ACC112 (cell line): ENCODE measurements at regions not wholly inside any gene's neighbourhood (a gene's known extent, or its start where the extent isn't known, plus 50 kb on each side); places are given as distances from the start of the nearest gene placed in this dataset.

Experiments used
- H2AFZ ChIP-seq: fragments of 200-600 bp; sonication (generic); one replicate; pipeline ENCODE4 v1.6.0; 2017; ENCODE audit warnings: antibody characterized with exemption, low read length; ENCODE audit not compliant: unreplicated experiment
- H3K27ac ChIP-seq: fragments of 200-600 bp; sonication (generic); 2 replicates; pipeline ENCODE4 v1.5.1; 2014; ENCODE audit warnings: low read depth, mild to moderate bottlenecking, antibody characterized with exemption, low read length, moderate library complexity
- H3K27me3 ChIP-seq: fragments of 200-600 bp; sonication (generic); 2 replicates; pipeline ENCODE4 v1.6.1; 2014; ENCODE audit warnings: mild to moderate bottlenecking, antibody characterized with exemption, low read length, moderate library complexity, mixed read lengths; ENCODE audit not compliant: insufficient read depth
- H3K36me3 ChIP-seq: fragments of 200-600 bp; sonication (generic); 2 replicates; pipeline ENCODE4 v1.6.1; 2016; ENCODE audit warnings: mild to moderate bottlenecking, antibody characterized with exemption, low read length, moderate library complexity, mixed read lengths; ENCODE audit not compliant: insufficient read depth
- H3K4me1 ChIP-seq: fragments of 200-600 bp; sonication (generic); one replicate; pipeline ENCODE4 v1.6.1; 2016; ENCODE audit warnings: low read length, mixed read lengths; ENCODE audit not compliant: insufficient read depth, unreplicated experiment, control insufficient read depth
- H3K4me3 ChIP-seq: fragments of 200-600 bp; sonication (generic); 2 replicates; pipeline ENCODE4 v1.5.1; 2014; ENCODE audit warnings: mild to moderate bottlenecking, low read depth, low read length
- H3K79me2 ChIP-seq: fragments of 200-600 bp; sonication (generic); one replicate; pipeline ENCODE4 v1.6.0; 2016; ENCODE audit warnings: low read length; ENCODE audit not compliant: control insufficient read depth, unreplicated experiment, insufficient read depth

DNA sequence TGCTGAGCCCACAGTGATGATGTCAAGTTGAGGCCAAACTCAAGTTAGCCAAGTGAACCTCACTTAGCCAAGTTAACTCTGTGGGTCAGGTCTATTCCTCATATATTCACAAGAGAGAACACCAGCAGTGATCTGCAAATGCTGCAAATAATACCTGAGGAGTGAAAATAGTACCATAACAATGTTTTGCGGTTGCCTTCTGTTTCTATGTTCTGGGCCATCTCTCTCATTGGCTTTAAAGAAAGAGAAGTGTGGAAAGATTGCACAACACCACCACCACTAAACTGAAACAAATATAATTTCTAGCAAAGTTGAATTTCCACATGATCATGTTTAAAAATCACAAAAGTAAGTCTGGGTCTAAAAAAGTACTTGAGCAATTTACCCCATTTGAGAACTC, 211.1 kb upstream of the GALNT5 start:
- Histone ChIP-seq H3K4me1 (no peaks in the 10 kb centered on the region), H3K79me2 (no peaks in the 10 kb centered on the region), H3K27ac (no peak overlapping the region), H2AFZ (no peak overlapping the region), H3K36me3 (no peaks in the 10 kb centered on the region), H3K4me3 (no peak overlapping the region), H3K27me3 (no peaks in the 10 kb centered on the region)

DNA sequence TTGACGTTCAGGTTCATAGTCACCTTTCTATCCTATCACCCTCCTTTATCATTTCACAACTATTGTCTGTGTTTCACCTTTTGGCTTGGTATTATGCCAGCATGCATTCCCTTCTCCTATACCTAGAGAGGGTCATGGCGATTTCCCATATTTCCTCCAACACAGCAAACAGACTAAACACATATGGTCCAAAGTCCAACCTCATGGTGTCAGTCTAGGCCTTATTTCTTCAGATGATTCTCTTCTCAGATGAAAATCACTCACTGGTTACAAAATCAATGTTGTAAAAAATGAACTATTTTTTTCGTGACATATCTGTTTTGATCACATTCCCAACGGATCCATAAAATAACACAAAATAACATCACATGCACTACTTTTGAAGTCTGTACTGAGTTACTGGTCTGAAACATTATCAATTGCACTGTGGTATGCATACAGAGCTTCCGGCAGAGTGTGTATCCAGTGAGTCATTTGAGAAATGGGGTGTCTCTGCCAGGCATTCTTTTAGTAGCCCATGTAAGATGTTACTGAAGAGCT, 204.8 kb upstream of the GALNT5 start:
- Histone ChIP-seq H2AFZ (no peak overlapping the region), H3K4me3 (peak overlapping the region; percentile 4; the same call in 1 of the 2 replicates), H3K4me1 (peaks cover 35% of the 10 kb centered on the region), H3K79me2 (no peaks in the 10 kb centered on the region), H3K27ac (peak overlapping the region; percentile 88), H3K27me3 (no peaks in the 10 kb centered on the region), H3K36me3 (no peaks in the 10 kb centered on the region)

DNA sequence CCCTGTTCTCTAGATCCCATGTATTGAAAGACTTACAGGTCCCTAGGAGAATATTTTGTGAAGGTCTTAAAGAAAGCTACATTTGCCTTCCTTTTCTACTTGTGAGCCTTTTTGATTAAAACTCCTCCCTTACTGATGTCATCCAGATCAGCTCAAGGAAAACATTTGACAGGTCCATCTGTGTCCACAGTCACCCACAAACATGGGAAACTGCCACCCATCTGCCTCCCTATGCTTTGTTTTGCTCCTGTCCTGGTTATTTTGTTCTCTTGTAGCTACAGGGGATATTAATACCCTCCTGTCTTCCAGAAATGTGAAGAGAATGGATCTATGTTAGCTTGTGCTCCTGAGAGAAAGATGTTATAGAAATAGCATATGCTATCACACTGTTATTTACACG, 203.6 kb upstream of the GALNT5 start:
- Histone ChIP-seq H3K4me3 (no peak overlapping the region), H3K27ac (peak overlapping the region; percentile 88), H3K27me3 (no peaks in the 10 kb centered on the region), H3K36me3 (no peaks in the 10 kb centered on the region), H3K4me1 (peaks cover 35% of the 10 kb centered on the region), H3K79me2 (no peaks in the 10 kb centered on the region), H2AFZ (peak overlapping the region; percentile 18)

DNA sequence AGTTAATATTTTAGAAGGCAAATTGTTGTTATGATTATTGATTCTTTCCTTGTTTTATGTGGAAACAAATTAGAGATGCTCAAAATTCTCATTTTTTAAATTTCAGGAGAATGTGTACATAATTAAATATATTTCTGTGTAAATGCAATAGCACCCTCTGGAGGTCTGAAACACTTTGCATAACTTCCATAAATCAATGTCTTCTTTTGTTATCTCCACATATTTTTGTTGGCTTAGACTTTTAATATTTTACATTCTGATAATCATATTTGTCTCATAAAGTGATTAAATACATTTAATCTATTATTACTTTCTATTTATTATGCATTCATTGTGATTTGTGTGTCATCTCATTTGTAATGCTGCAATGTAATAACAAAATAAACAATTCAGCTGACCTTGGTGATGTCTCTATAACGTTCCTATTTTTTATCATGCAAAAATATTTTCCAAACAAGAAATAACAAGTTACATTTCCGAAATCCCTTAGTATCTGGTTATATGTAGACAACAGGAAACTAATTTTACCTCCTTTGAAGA, 201.8 kb upstream of the GALNT5 start:
- no peaks in the 10 kb centered on the region for H3K79me2 ChIP-seq
- H3K4me3 ChIP-seq: peak overlapping the region; percentile 58
- peaks cover 35% of the 10 kb centered on the region for H3K4me1 ChIP-seq
- H3K27ac ChIP-seq: peak overlapping the region; percentile 89
- H3K27me3 ChIP-seq: no peaks in the 10 kb centered on the region
- H2AFZ ChIP-seq: no peak overlapping the region
- no peaks in the 10 kb centered on the region for H3K36me3 ChIP-seq

DNA sequence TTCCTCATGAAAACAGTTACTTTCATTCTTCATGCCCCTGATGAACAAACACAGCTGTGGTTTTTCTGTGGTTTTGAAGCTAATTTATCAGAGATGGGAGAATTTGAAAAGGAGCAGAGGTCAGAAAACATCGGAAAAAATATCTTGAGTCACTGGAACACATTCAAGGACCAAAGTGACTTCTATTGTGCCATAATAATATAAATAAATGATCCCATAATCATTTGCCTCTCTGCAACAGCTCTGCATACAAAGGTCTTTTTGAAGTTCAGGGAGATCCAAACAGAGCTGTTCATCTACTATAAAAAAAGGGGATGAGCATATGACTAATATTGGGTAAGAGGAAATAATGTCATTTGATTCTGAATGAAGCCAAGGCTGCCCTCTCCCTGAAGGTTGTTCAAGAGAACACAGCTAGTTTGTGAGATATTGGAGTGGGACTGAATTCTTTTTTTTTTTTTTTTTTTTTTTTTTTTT, 201.3 kb upstream of the GALNT5 start:
- H2AFZ ChIP-seq: no peak overlapping the region
- H3K4me3 ChIP-seq: peak overlapping the region; percentile 58
- peaks cover 35% of the 10 kb centered on the region for H3K4me1 ChIP-seq
- peak overlapping the region; percentile 89 for H3K27ac ChIP-seq
- no peaks in the 10 kb centered on the region for H3K36me3 ChIP-seq
- no peaks in the 10 kb centered on the region for H3K79me2 ChIP-seq
- H3K27me3 ChIP-seq: no peaks in the 10 kb centered on the region

DNA sequence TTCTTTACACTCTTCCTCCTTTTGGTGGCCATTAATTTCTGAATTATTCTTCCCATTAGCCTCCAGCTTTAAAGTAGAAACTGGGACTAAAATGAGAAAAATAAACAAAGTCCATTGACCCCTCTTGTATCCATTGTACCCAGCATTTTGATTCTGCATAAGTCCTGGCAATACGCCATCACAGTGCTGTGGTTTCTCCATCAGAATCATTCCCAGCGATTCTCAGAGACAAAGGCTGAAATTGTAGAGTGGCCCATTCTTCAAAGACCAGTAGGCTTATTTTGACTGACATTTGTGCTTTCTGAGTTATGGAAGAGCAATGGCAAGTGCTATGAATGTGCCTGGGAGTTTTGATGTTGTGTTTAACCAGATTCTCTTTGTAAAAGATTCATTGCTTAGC, 199.3 kb upstream of the GALNT5 start:
- Histone ChIP-seq H3K4me3 (no peak overlapping the region), H2AFZ (no peak overlapping the region), H3K27ac (no peak overlapping the region), H3K79me2 (no peaks in the 10 kb centered on the region), H3K36me3 (no peaks in the 10 kb centered on the region), H3K27me3 (no peaks in the 10 kb centered on the region), H3K4me1 (peaks cover 23% of the 10 kb centered on the region)

DNA sequence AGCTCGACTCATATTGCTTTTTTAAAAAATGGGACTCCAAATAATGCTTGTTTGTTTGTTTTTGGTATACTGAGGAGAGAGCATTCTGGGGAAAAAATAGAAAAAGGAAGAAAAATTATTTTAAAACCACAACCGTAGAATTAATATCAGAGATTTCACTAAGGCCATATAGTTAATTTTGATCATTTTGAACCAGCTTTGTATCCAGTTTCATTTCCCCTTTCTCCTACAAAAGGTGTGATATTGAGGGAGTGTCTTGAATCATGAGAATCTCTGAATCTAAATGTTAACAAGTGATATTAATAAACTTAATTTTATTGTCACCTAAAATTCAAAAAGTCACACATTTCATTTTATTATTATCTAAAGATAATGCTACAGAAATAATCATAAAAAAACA, 198.5 kb upstream of the GALNT5 start:
- no peak overlapping the region for H3K27ac ChIP-seq
- H3K4me1 ChIP-seq: peaks cover 14% of the 10 kb centered on the region
- no peak overlapping the region for H2AFZ ChIP-seq
- no peaks in the 10 kb centered on the region for H3K79me2 ChIP-seq
- H3K27me3 ChIP-seq: no peaks in the 10 kb centered on the region
- no peaks in the 10 kb centered on the region for H3K36me3 ChIP-seq
- H3K4me3 ChIP-seq: no peak overlapping the region

DNA sequence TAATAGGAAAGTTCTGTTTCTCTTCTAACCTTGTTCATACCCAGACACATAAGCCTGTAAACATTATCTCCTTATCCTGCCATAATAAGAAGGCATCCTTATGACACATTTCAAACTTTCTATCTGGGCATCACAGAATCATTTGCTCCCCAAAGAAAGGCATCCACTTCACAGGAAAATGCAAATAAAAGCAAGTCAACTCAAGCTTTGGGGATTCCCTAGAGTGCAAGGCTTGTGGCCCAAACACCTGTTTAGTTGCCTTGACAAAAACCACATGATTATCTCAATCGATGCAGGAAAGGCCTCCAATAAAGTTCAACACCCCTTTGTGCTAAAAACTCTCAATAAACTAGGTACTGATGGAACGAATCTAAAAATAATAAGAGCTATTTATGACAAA, 195.7 kb upstream of the GALNT5 start:
- Histone ChIP-seq H2AFZ (no peak overlapping the region), H3K27ac (no peak overlapping the region), H3K4me1 (peaks cover 1% of the 10 kb centered on the region)

DNA sequence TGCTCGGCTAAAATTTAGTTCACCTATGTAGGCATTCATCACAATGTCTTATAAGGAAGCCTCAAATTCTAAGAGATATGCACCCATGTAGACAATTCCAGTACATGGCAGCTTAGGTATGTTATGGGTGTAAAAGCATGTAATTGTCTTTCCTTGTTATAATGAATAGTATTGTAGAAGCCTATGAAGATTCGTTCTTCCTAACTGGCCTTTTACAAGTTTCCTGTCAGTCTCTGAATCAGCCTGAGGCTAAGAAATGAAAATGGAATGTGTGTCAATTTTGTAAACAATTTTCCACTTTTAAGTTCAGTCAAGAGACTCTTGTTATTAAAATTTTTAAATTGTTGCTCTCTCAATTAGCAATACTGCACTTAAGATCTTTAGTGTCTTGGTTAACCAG, 189.9 kb upstream of the GALNT5 start:
- no peaks in the 10 kb centered on the region for H3K79me2 ChIP-seq
- H3K36me3 ChIP-seq: no peaks in the 10 kb centered on the region
- H3K4me3 ChIP-seq: no peak overlapping the region
- peaks cover 6% of the 10 kb centered on the region for H3K4me1 ChIP-seq
- H2AFZ ChIP-seq: no peak overlapping the region
- no peak overlapping the region for H3K27ac ChIP-seq
- no peaks in the 10 kb centered on the region for H3K27me3 ChIP-seq

More for the DNA sequence above, 195.7 kb upstream of the GALNT5 start:
- Histone ChIP-seq H3K4me3 (no peak overlapping the region), H3K79me2 (no peaks in the 10 kb centered on the region), H3K27me3 (no peaks in the 10 kb centered on the region), H3K36me3 (no peaks in the 10 kb centered on the region)

DNA sequence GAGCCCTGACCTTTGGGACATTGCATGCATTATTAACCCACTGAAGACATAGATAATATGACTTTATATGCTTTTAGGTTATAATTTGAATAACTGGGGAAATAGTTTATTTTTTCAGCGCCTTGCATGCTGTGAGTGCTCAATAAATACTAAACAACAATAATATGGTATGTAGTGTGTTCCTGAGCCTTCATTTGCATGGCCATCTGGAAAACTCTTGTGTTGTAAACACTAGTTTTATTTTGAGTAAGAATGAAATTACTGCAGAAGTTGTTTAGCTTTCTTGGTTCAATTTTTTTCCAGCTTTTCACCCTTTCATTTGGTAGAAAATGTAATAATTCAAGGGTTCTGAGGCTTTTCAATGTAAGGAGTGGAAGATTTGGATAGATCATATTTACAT, 189.3 kb upstream of the GALNT5 start:
- Histone ChIP-seq H3K27ac (no peak overlapping the region), H3K4me3 (no peak overlapping the region), H3K27me3 (no peaks in the 10 kb centered on the region), H2AFZ (no peak overlapping the region), H3K36me3 (no peaks in the 10 kb centered on the region), H3K4me1 (peaks cover 6% of the 10 kb centered on the region), H3K79me2 (no peaks in the 10 kb centered on the region)

DNA sequence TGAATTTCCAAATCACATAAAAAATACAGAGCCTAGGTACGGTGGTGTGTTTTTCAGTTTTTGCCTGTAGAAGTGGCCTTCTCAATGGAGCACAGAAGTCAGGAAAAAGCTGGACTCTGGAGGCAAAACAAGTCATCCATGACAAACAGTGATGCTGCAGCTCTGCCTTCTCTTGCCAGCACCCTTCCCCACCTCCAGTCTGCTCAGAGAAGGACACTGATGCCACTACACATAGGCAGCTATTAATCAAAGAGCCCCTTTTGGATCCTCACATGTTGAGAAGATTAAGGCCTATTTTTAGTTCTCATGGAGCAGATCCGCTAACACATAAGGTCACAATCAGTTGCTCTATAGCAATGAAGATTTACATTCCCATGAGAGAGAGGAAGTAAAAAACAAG, 181.6 kb upstream of the GALNT5 start:
- H3K4me3 ChIP-seq: no peak overlapping the region
- no peak overlapping the region for H3K27ac ChIP-seq
- no peaks in the 10 kb centered on the region for H3K79me2 ChIP-seq
- no peaks in the 10 kb centered on the region for H3K36me3 ChIP-seq
- no peaks in the 10 kb centered on the region for H3K4me1 ChIP-seq
- H3K27me3 ChIP-seq: no peaks in the 10 kb centered on the region
- H2AFZ ChIP-seq: no peak overlapping the region
